GM23338 (cell line): ENCODE measurements at regions not wholly inside any gene's neighbourhood (a gene's known extent, or its start where the extent isn't known, plus 50 kb on each side); places are given as distances from the start of the nearest gene placed in this dataset.
"Not testable (repeated sequence)": the region's sequence is repeated elsewhere in the genome, so short reads cannot be mapped to it uniquely, and the experiment has no call there.

Source experiments
- ATAC-seq: fragments of 200-7000 bp; cut with Tn5 transposase; 3 replicates; pipeline ENCODE4 v1.9.1; 2020
- DNase-seq: peaks from one replicate; pipeline ENCODE4 v3.0.0-alpha.2; 2015; ENCODE audit warnings: low spot score
- H2AFZ ChIP-seq: fragments of 200-600 bp; sonication (generic); 2 replicates; pipeline ENCODE4 v1.8.0; 2016; ENCODE audit warnings: antibody characterized with exemption, mild to moderate bottlenecking, moderate library complexity
- H3F3A ChIP-seq: fragments of 200-600 bp; sonication (generic); replicated peaks from 2 replicates; pipeline ENCODE4 v1.8.0; 2017; ENCODE audit warnings: antibody characterized with exemption, mixed run types, low read depth
- H3K27ac ChIP-seq: fragments of 200-600 bp; sonication (generic); 2 replicates; pipeline ENCODE4 v1.6.1; 2016; ENCODE audit warnings: low read depth
- H3K27me3 ChIP-seq: fragments of 200-600 bp; sonication (generic); 2 replicates; pipeline ENCODE4 v1.8.0; 2016; ENCODE audit warnings: mild to moderate bottlenecking, mixed run types, moderate library complexity; ENCODE audit not compliant: insufficient read depth
- H3K36me3 ChIP-seq: fragments of 200-600 bp; sonication (generic); 2 replicates; pipeline ENCODE4 v1.8.0; 2016; ENCODE audit warnings: mild to moderate bottlenecking; ENCODE audit not compliant: insufficient read depth
- H3K4me1 ChIP-seq: fragments of 200-600 bp; sonication (generic); 2 replicates; pipeline ENCODE4 v1.8.0; 2016; ENCODE audit warnings: mild to moderate bottlenecking, moderate library complexity; ENCODE audit not compliant: insufficient read depth
- H3K4me2 ChIP-seq: fragments of 200-600 bp; sonication (generic); 2 replicates; pipeline ENCODE4 v1.7.1; 2017; ENCODE audit warnings: mixed run types
- H3K4me3 ChIP-seq: fragments of 200-600 bp; sonication (generic); 2 replicates; pipeline ENCODE4 v1.6.1; 2016; ENCODE audit warnings: mixed run types
- H3K79me2 ChIP-seq: fragments of 200-600 bp; sonication (generic); replicated peaks from 2 replicates; pipeline ENCODE4 v1.8.0; 2017; ENCODE audit warnings: mild to moderate bottlenecking; ENCODE audit not compliant: insufficient read depth
- H3K9me2 ChIP-seq: fragments of 200-600 bp; sonication (generic); 2 replicates; pipeline ENCODE4 v1.8.0; 2017; ENCODE audit not compliant: insufficient read depth
- H4K20me1 ChIP-seq: fragments of 200-600 bp; sonication (generic); replicated peaks from 2 replicates; pipeline ENCODE4 v1.8.0; 2017; ENCODE audit warnings: mild to moderate bottlenecking; ENCODE audit not compliant: insufficient read depth
- H3K27ac Mint-ChIP-seq: 2 replicates; pipeline ENCODE4 v1.8.0; 2020; ENCODE audit warnings: inconsistent platforms, mild to moderate bottlenecking, moderate library complexity, mixed read lengths
- H3K27me3 Mint-ChIP-seq: 3 replicates; pipeline ENCODE4 v1.8.0; 2022; ENCODE audit warnings: low read depth, mild to moderate bottlenecking, moderate library complexity, mixed read lengths, inconsistent platforms; ENCODE audit not compliant: insufficient read depth, poor library complexity
- H3K36me3 Mint-ChIP-seq: 3 replicates; pipeline ENCODE4 v1.8.0; 2021; ENCODE audit warnings: low read depth, mild to moderate bottlenecking, inconsistent platforms, moderate library complexity, mixed read lengths
- H3K4me1 Mint-ChIP-seq: 3 replicates; pipeline ENCODE4 v1.8.0; 2020; ENCODE audit warnings: mild to moderate bottlenecking, inconsistent platforms, mixed read lengths
- H3K4me3 Mint-ChIP-seq: 3 replicates; pipeline ENCODE4 v1.8.0; 2021; ENCODE audit warnings: moderate library complexity, mild to moderate bottlenecking, inconsistent platforms, mixed read lengths
- H3K9me3 Mint-ChIP-seq: 3 replicates; pipeline ENCODE4 v1.8.0; 2020; ENCODE audit warnings: moderate library complexity, mild to moderate bottlenecking, inconsistent platforms, mixed read lengths
- CREB1 ChIP-seq: fragments of 250-450 bp; sonication (Bioruptor Pico); IDR thresholded peaks from 2 replicates; pipeline ENCODE4 v1.5.0; 2020; ENCODE audit warnings: low read depth, mild to moderate bottlenecking, moderate library complexity
- ETS1 ChIP-seq: IDR thresholded peaks from 2 replicates; pipeline ENCODE4 v1.6.1; 2016; ENCODE audit warnings: antibody characterized with exemption
- EZH2phosphoT487 ChIP-seq: fragments of 200-600 bp; sonication (generic); IDR thresholded peaks from one replicate; pipeline ENCODE4 v1.8.1; 2018; ENCODE audit warnings: antibody characterized with exemption; ENCODE audit not compliant: unreplicated experiment
- JUNB ChIP-seq: IDR thresholded peaks from one replicate; pipeline ENCODE4 v1.6.1; 2016; ENCODE audit warnings: antibody characterized with exemption; ENCODE audit not compliant: unreplicated experiment
- NANOG ChIP-seq: IDR thresholded peaks from 2 replicates; pipeline ENCODE4 v1.6.1; 2016; ENCODE audit warnings: antibody characterized with exemption, borderline replicate concordance
- POLR2AphosphoS5 ChIP-seq: IDR thresholded peaks from 2 replicates; pipeline ENCODE4 v1.6.1; 2016; ENCODE audit warnings: antibody characterized with exemption, low read depth
- REST ChIP-seq: IDR thresholded peaks from one replicate; pipeline ENCODE4 v1.6.1; 2018; ENCODE audit warnings: antibody characterized with exemption; ENCODE audit not compliant: unreplicated experiment
- STAT1 ChIP-seq: IDR thresholded peaks from one replicate; pipeline ENCODE4 v1.6.1; 2016; ENCODE audit warnings: antibody characterized with exemption; ENCODE audit not compliant: unreplicated experiment
- ZNF114 ChIP-seq: fragments of 250-450 bp; sonication (Bioruptor Pico); IDR thresholded peaks from 2 replicates; pipeline ENCODE4 v1.5.0; 2020; ENCODE audit warnings: mild to moderate bottlenecking, moderate library complexity

- TF ChIP-seq ETS1, result no peak
- TF ChIP-seq POLR2AphosphoS5, result no peak
- no peak for TF ChIP-seq ZNF114 (CRISPR knock-in tag)
- no peak for TF ChIP-seq CREB1 (CRISPR knock-in tag)
- no peak for TF ChIP-seq EZH2phosphoT487
- no peak for TF ChIP-seq REST
- TF ChIP-seq JUNB, result no peak
- no peak for TF ChIP-seq NANOG
- no peak for TF ChIP-seq STAT1
Measured at GRCh38 chr4:52203351-52203750, 152.2 kb downstream of the SPATA18 start (continued).

- Histone ChIP-seq H3K27me3 (no peaks in the 10 kb centered on the region), H3K4me1 (peaks cover 17% of the 10 kb centered on the region; the same call in 1 of the 2 replicates), H4K20me1 (no peaks in the 10 kb centered on the region), H3K4me2 (no peak overlapping the region), H3F3A (no peaks in the 10 kb centered on the region; the same call in 1 of the 2 replicates), H3K9me2 (peaks cover 12% of the 10 kb centered on the region), H3K4me3 (no peak overlapping the region), H3K27ac (no peak overlapping the region), H3K36me3 (no peaks in the 10 kb centered on the region), H3K79me2 (no peaks in the 10 kb centered on the region), H2AFZ (no peak overlapping the region)
- no peak for TF ChIP-seq CREB1 (CRISPR knock-in tag)
- Mint-ChIP-seq H3K27ac (no peak overlapping the region), H3K27me3 (no peaks in the 10 kb centered on the region), H3K4me1 (peaks cover 22% of the 10 kb centered on the region; the same call in 2 of the 3 replicates), H3K4me3 (no peak overlapping the region), H3K36me3 (no peaks in the 10 kb centered on the region), H3K9me3 (no peaks in the 10 kb centered on the region; the same call in 1 of the 3 replicates)
- ATAC-seq, result no peak
- DNase-seq, result no peak
Measured at GRCh38 chr4:52204921-52205320, 153.8 kb downstream of the SPATA18 start.

- H3K27ac Mint-ChIP-seq, H3K9me2 ChIP-seq, ATAC-seq, H3K27me3 ChIP-seq, H3K36me3 Mint-ChIP-seq, H3K4me3 ChIP-seq, H4K20me1 ChIP-seq, DNase-seq, H3K36me3 ChIP-seq, H3F3A ChIP-seq, H3K4me1 Mint-ChIP-seq, H3K4me2 ChIP-seq, H3K79me2 ChIP-seq, H3K27ac ChIP-seq, H3K4me1 ChIP-seq, H3K9me3 Mint-ChIP-seq, H3K27me3 Mint-ChIP-seq, H3K4me3 Mint-ChIP-seq, H2AFZ ChIP-seq: not testable (repeated sequence)
Measured at GRCh38 chr4:52207146-52207545, 156.0 kb downstream of the SPATA18 start.
